BLaER1 treated with 17β-estradiol and CSF1 and Interleukin-3, amounts not matched to agents 10 nM and 100 nM (cell line): ENCODE measurements at regions not wholly inside any gene's neighbourhood (a gene's known extent, or its start where the extent isn't known, plus 50 kb on each side); places are given as distances from the start of the nearest gene placed in this dataset.
"Not testable (repeated sequence)": the region's sequence is repeated elsewhere in the genome, so short reads cannot be mapped to it uniquely, and the experiment has no call there.

Experiments used
- H3K27ac ChIP-seq, 11 experiments: shearing (Covaris generic); formaldehyde crosslinking; 2 replicates each; pipeline ENCODE4 v1.8.1; 2022
- H3K27me3 ChIP-seq, 11 experiments: shearing (Covaris generic); formaldehyde crosslinking; 2 replicates each; pipeline ENCODE4 v1.8.1; 2022
- H3K36me3 ChIP-seq, 11 experiments: shearing (Covaris generic); formaldehyde crosslinking; 2 replicates each; pipeline ENCODE4 v1.8.1; 2022
- H3K4me1 ChIP-seq, 10 experiments: shearing (Covaris generic); formaldehyde crosslinking; 2 replicates each; pipeline ENCODE4 v1.8.1; 2022
- H3K4me2 ChIP-seq, 11 experiments: shearing (Covaris generic); formaldehyde crosslinking; 2 replicates each; pipeline ENCODE4 v1.8.1; 2022
- H3K4me3 ChIP-seq, 10 experiments: shearing (Covaris generic); formaldehyde crosslinking; 2 replicates each; pipeline ENCODE4 v1.8.1; 2022
- H3K9ac ChIP-seq, 11 experiments: shearing (Covaris generic); formaldehyde crosslinking; 2 replicates each; pipeline ENCODE4 v1.8.1; 2022
- H3K9me3 ChIP-seq, 11 experiments: shearing (Covaris generic); formaldehyde crosslinking; replicated peaks in 1 of 11; 2 replicates each; pipeline ENCODE4 v1.8.1; 2022
- H4K20me1 ChIP-seq, 11 experiments: shearing (Covaris generic); formaldehyde crosslinking; 2 replicates each; pipeline ENCODE4 v1.8.1; 2022
- Cebpa-rat ChIP-seq, 11 experiments: shearing (Covaris generic); IDR thresholded peaks; 2 replicates each; pipeline ENCODE4 v1.8.1; 2022

GRCh38 chr16:16925432-16925831, 545.3 kb downstream of the XYLT1 start:
- Histone ChIP-seq H3K9ac (no peak overlapping the region), H3K9me3 (peaks cover 0 to 13% (median 0%) of the 10 kb centered on the region in 11 experiments; a peak in 3 of 22 replicates), H3K27ac (no peak overlapping the region), H3K4me3 (no peak overlapping the region), H3K27me3 (no peaks in the 10 kb centered on the region), H3K4me2 (no peak overlapping the region), H4K20me1 (no peaks in the 10 kb centered on the region), H3K4me1 (peaks cover 0 to 13% (median 4%) of the 10 kb centered on the region in 10 experiments; a peak in 7 of 20 replicates), H3K36me3 (no peaks in the 10 kb centered on the region)
- TF ChIP-seq Cebpa-rat (IDR thresholded peaks at IDR 0.05) = no peak

- no peak for TF ChIP-seq Cebpa-rat (IDR thresholded peaks at IDR 0.05)
- peak overlapping the region in 5 of 11 experiments; percentile 27 to 39 (median 35); a peak in 8 of 22 replicates for H3K4me2 ChIP-seq
- H4K20me1 ChIP-seq = no peaks in the 10 kb centered on the region
- H3K27me3 ChIP-seq = no peaks in the 10 kb centered on the region
- H3K4me1 ChIP-seq = peaks cover 0 to 13% (median 4%) of the 10 kb centered on the region in 10 experiments; a peak in 7 of 20 replicates
- no peak overlapping the region for H3K4me3 ChIP-seq
- peak overlapping the region in 3 of 11 experiments; percentile 44 to 51 (median 45); a peak in 5 of 22 replicates for H3K27ac ChIP-seq
- H3K9me3 ChIP-seq = peaks cover 0 to 13% (median 0%) of the 10 kb centered on the region in 11 experiments; a peak in 3 of 22 replicates
- no peaks in the 10 kb centered on the region for H3K36me3 ChIP-seq
- no peak overlapping the region for H3K9ac ChIP-seq
Measured at GRCh38 chr16:16928532-16929109, 542.1 kb downstream of the XYLT1 start.

GRCh38 chr16:16930309-16931000, 540.3 kb downstream of the XYLT1 start:
- Histone ChIP-seq H3K9ac (no peak overlapping the region), H3K9me3 (peaks cover 0 to 12% (median 0%) of the 10 kb centered on the region in 11 experiments; a peak in 5 of 22 replicates), H3K27me3 (no peaks in the 10 kb centered on the region), H3K4me3 (no peak overlapping the region), H4K20me1 (no peaks in the 10 kb centered on the region; a peak in 1 of 22 replicates), H3K27ac (no peak overlapping the region), H3K36me3 (no peaks in the 10 kb centered on the region), H3K4me2 (no peak overlapping the region), H3K4me1 (peaks cover 0 to 13% (median 4%) of the 10 kb centered on the region in 10 experiments; a peak in 7 of 20 replicates)
- TF ChIP-seq Cebpa-rat (IDR thresholded peaks at IDR 0.05) = 0 out of 22 replicates have a peak, but pooled peaks of 2 of the 11 experiments have one; percentile 10 to 35

- no peak overlapping the region for H3K4me3 ChIP-seq
- TF ChIP-seq Cebpa-rat (IDR thresholded peaks at IDR 0.05) = no peak
- peaks cover 0 to 5% (median 1%) of the 10 kb centered on the region in 10 experiments; a peak in 7 of 20 replicates for H3K4me1 ChIP-seq
- no peak overlapping the region for H3K27ac ChIP-seq
- H3K36me3 ChIP-seq = no peaks in the 10 kb centered on the region
- no peak overlapping the region for H3K4me2 ChIP-seq
- H3K27me3 ChIP-seq = no peaks in the 10 kb centered on the region
- no peaks in the 10 kb centered on the region; a peak in 1 of 22 replicates for H4K20me1 ChIP-seq
- no peak overlapping the region for H3K9ac ChIP-seq
- peaks cover 0 to 8% (median 0%) of the 10 kb centered on the region in 11 experiments; a peak in 2 of 22 replicates for H3K9me3 ChIP-seq
Measured at GRCh38 chr16:16933861-16934260, 536.9 kb downstream of the XYLT1 start.

- Histone ChIP-seq H3K4me1 (no peaks in the 10 kb centered on the region), H3K9ac (no peak overlapping the region), H3K27me3 (no peaks in the 10 kb centered on the region), H4K20me1 (no peaks in the 10 kb centered on the region; a peak in 1 of 22 replicates), H3K4me3 (no peak overlapping the region), H3K9me3 (peaks cover 0 to 8% (median 0%) of the 10 kb centered on the region in 11 experiments; a peak in 2 of 22 replicates), H3K27ac (no peak overlapping the region), H3K36me3 (no peaks in the 10 kb centered on the region), H3K4me2 (no peak overlapping the region)
- no peak for TF ChIP-seq Cebpa-rat (IDR thresholded peaks at IDR 0.05)
Measured at GRCh38 chr16:16934660-16935059, 536.1 kb downstream of the XYLT1 start.

- H3K4me3 ChIP-seq, H4K20me1 ChIP-seq, H3K4me2 ChIP-seq, H3K9me3 ChIP-seq, H3K4me1 ChIP-seq, H3K36me3 ChIP-seq, H3K27ac ChIP-seq, H3K27me3 ChIP-seq, H3K9ac ChIP-seq: not testable (repeated sequence)
Measured at GRCh38 chr16:16935909-16936308, 534.9 kb downstream of the XYLT1 start.

GRCh38 chr16:16937576-16937975, 533.2 kb downstream of the XYLT1 start:
- Histone ChIP-seq H4K20me1 (no peaks in the 10 kb centered on the region; a peak in 1 of 22 replicates), H3K27ac (no peak overlapping the region), H3K36me3 (no peaks in the 10 kb centered on the region), H3K9ac (no peak overlapping the region), H3K4me2 (no peak overlapping the region), H3K4me3 (no peak overlapping the region), H3K9me3 (peaks cover 0 to 8% (median 0%) of the 10 kb centered on the region in 11 experiments; a peak in 2 of 22 replicates), H3K27me3 (no peaks in the 10 kb centered on the region), H3K4me1 (no peaks in the 10 kb centered on the region)
- TF ChIP-seq Cebpa-rat (IDR thresholded peaks at IDR 0.05) = no peak

- no peak for TF ChIP-seq Cebpa-rat (IDR thresholded peaks at IDR 0.05)
- no peaks in the 10 kb centered on the region for H3K36me3 ChIP-seq
- H3K9me3 ChIP-seq = peaks cover 0 to 8% (median 0%) of the 10 kb centered on the region in 11 experiments; a peak in 2 of 22 replicates
- no peaks in the 10 kb centered on the region for H3K27me3 ChIP-seq
- H3K9ac ChIP-seq = no peak overlapping the region
- H3K4me3 ChIP-seq = no peak overlapping the region
- no peaks in the 10 kb centered on the region for H3K4me1 ChIP-seq
- H3K4me2 ChIP-seq = no peak overlapping the region
- H3K27ac ChIP-seq = no peak overlapping the region
- no peaks in the 10 kb centered on the region; a peak in 1 of 22 replicates for H4K20me1 ChIP-seq
Measured at GRCh38 chr16:16938009-16938408, 532.8 kb downstream of the XYLT1 start.

- Histone ChIP-seq H3K36me3 (no peaks in the 10 kb centered on the region), H3K27ac (no peak overlapping the region), H3K4me3 (no peak overlapping the region), H3K9ac (no peak overlapping the region), H3K4me2 (no peak overlapping the region), H3K27me3 (no peaks in the 10 kb centered on the region), H4K20me1 (no peaks in the 10 kb centered on the region; a peak in 1 of 22 replicates), H3K4me1 (no peaks in the 10 kb centered on the region), H3K9me3 (peaks cover 0 to 8% (median 0%) of the 10 kb centered on the region in 11 experiments; a peak in 2 of 22 replicates)
- TF ChIP-seq Cebpa-rat (IDR thresholded peaks at IDR 0.05) = no peak
Measured at GRCh38 chr16:16938980-16939379, 531.8 kb downstream of the XYLT1 start.
